ENCODE measurements at regions not wholly inside any gene's neighbourhood (a gene's known extent, or its start where the extent isn't known, plus 50 kb on each side); places are given as distances from the start of the nearest gene placed in this dataset.

- Histone ChIP-seq H3K4me3 (ENCODE audit: low read depth in 1 of 2, low read length in 2 of 2) (no peak overlapping the region), H3K27me3 (ENCODE audit: low read depth, low read length) (no peaks in the 10 kb centered on the region), H3K27ac (ENCODE audit: low read length) (no peak overlapping the region), H3K9me3 (ENCODE audit: control insufficient read depth in 1 of 2, low read length in 2 of 2) (peaks cover 6 to 19% of the 10 kb centered on the region in 2 donors), H3K36me3 (ENCODE audit: control insufficient read depth in 1 of 2, insufficient read depth in 2 of 2, low read length in 2 of 2) (no peaks in the 10 kb centered on the region), H3K4me1 (ENCODE audit: control insufficient read depth in 1 of 2, insufficient read depth in 2 of 2, low read length in 2 of 2) (no peaks in the 10 kb centered on the region)
Measured at GRCh38 chr5:145574889-145575573, 260.1 kb downstream of the PRELID2 start.

- Histone ChIP-seq H3K4me1 (ENCODE audit: control insufficient read depth in 1 of 2, insufficient read depth in 2 of 2, low read length in 2 of 2) (no peaks in the 10 kb centered on the region), H3K27ac (ENCODE audit: low read length) (no peak overlapping the region), H3K9me3 (ENCODE audit: control insufficient read depth in 1 of 2, low read length in 2 of 2) (peaks cover 0 to 3% of the 10 kb centered on the region in 2 donors), H3K27me3 (ENCODE audit: low read depth, low read length) (no peaks in the 10 kb centered on the region), H3K36me3 (ENCODE audit: control insufficient read depth in 1 of 2, insufficient read depth in 2 of 2, low read length in 2 of 2) (no peaks in the 10 kb centered on the region), H3K4me3 (ENCODE audit: low read depth in 1 of 2, low read length in 2 of 2) (no peak overlapping the region)
Measured at GRCh38 chr5:145568581-145568980, 266.6 kb downstream of the PRELID2 start.

- Histone ChIP-seq H3K36me3 (ENCODE audit: control insufficient read depth in 1 of 2, insufficient read depth in 2 of 2, low read length in 2 of 2) (no peaks in the 10 kb centered on the region), H3K4me3 (ENCODE audit: low read depth in 1 of 2, low read length in 2 of 2) (no peak overlapping the region), H3K27me3 (ENCODE audit: low read depth, low read length) (no peaks in the 10 kb centered on the region), H3K4me1 (ENCODE audit: control insufficient read depth in 1 of 2, insufficient read depth in 2 of 2, low read length in 2 of 2) (no peaks in the 10 kb centered on the region), H3K9me3 (ENCODE audit: control insufficient read depth in 1 of 2, low read length in 2 of 2) (no peaks in the 10 kb centered on the region), H3K27ac (ENCODE audit: low read length) (no peak overlapping the region)
Measured at GRCh38 chr5:145562931-145563330, 272.2 kb downstream of the PRELID2 start.

- no peaks in the 10 kb centered on the region for H3K27me3 ChIP-seq (ENCODE audit: low read depth, low read length)
- no peak overlapping the region for H3K4me3 ChIP-seq (ENCODE audit: low read depth in 1 of 2, low read length in 2 of 2)
- no peaks in the 10 kb centered on the region for H3K4me1 ChIP-seq (ENCODE audit: control insufficient read depth in 1 of 2, insufficient read depth in 2 of 2, low read length in 2 of 2)
- H3K36me3 ChIP-seq (ENCODE audit: control insufficient read depth in 1 of 2, insufficient read depth in 2 of 2, low read length in 2 of 2), result no peaks in the 10 kb centered on the region
- H3K9me3 ChIP-seq (ENCODE audit: control insufficient read depth in 1 of 2, low read length in 2 of 2), result no peaks in the 10 kb centered on the region
- no peak overlapping the region for H3K27ac ChIP-seq (ENCODE audit: low read length)
Measured at GRCh38 chr5:145558288-145558687, 276.9 kb downstream of the PRELID2 start.

- H3K27me3 ChIP-seq (ENCODE audit: low read depth, low read length), result no peaks in the 10 kb centered on the region
- no peak overlapping the region for H3K27ac ChIP-seq (ENCODE audit: low read length)
- H3K36me3 ChIP-seq (ENCODE audit: control insufficient read depth in 1 of 2, insufficient read depth in 2 of 2, low read length in 2 of 2), result no peaks in the 10 kb centered on the region
- H3K9me3 ChIP-seq (ENCODE audit: control insufficient read depth in 1 of 2, low read length in 2 of 2), result no peaks in the 10 kb centered on the region
- H3K4me3 ChIP-seq (ENCODE audit: low read depth in 1 of 2, low read length in 2 of 2), result no peak overlapping the region
- H3K4me1 ChIP-seq (ENCODE audit: control insufficient read depth in 1 of 2, insufficient read depth in 2 of 2, low read length in 2 of 2), result no peaks in the 10 kb centered on the region
Measured at GRCh38 chr5:145557345-145557744, 277.8 kb downstream of the PRELID2 start.

GRCh38 chr5:145554399-145554798 is 280.7 kb downstream of the PRELID2 start:
- H3K27ac ChIP-seq (ENCODE audit: low read length), result no peak overlapping the region
- no peaks in the 10 kb centered on the region for H3K9me3 ChIP-seq (ENCODE audit: control insufficient read depth in 1 of 2, low read length in 2 of 2)
- H3K4me1 ChIP-seq (ENCODE audit: control insufficient read depth in 1 of 2, insufficient read depth in 2 of 2, low read length in 2 of 2), result no peaks in the 10 kb centered on the region
- H3K27me3 ChIP-seq (ENCODE audit: low read depth, low read length), result no peaks in the 10 kb centered on the region
- no peak overlapping the region for H3K4me3 ChIP-seq (ENCODE audit: low read depth in 1 of 2, low read length in 2 of 2)
- H3K36me3 ChIP-seq (ENCODE audit: control insufficient read depth in 1 of 2, insufficient read depth in 2 of 2, low read length in 2 of 2), result no peaks in the 10 kb centered on the region

- Histone ChIP-seq H3K4me3 (ENCODE audit: low read depth in 1 of 2, low read length in 2 of 2) (no peak overlapping the region), H3K4me1 (ENCODE audit: control insufficient read depth in 1 of 2, insufficient read depth in 2 of 2, low read length in 2 of 2) (no peaks in the 10 kb centered on the region), H3K9me3 (ENCODE audit: control insufficient read depth in 1 of 2, low read length in 2 of 2) (no peaks in the 10 kb centered on the region), H3K27ac (ENCODE audit: low read length) (no peak overlapping the region), H3K36me3 (ENCODE audit: control insufficient read depth in 1 of 2, insufficient read depth in 2 of 2, low read length in 2 of 2) (no peaks in the 10 kb centered on the region), H3K27me3 (ENCODE audit: low read depth, low read length) (no peaks in the 10 kb centered on the region)
Measured at GRCh38 chr5:145553177-145553576, 282.0 kb downstream of the PRELID2 start.

GRCh38 chr5:145551714-145552113 is 283.4 kb downstream of the PRELID2 start:
- H3K4me1 ChIP-seq (ENCODE audit: control insufficient read depth in 1 of 2, insufficient read depth in 2 of 2, low read length in 2 of 2), result no peaks in the 10 kb centered on the region
- no peak overlapping the region for H3K27ac ChIP-seq (ENCODE audit: low read length)
- no peaks in the 10 kb centered on the region for H3K36me3 ChIP-seq (ENCODE audit: control insufficient read depth in 1 of 2, insufficient read depth in 2 of 2, low read length in 2 of 2)
- H3K4me3 ChIP-seq (ENCODE audit: low read depth in 1 of 2, low read length in 2 of 2), result no peak overlapping the region
- H3K9me3 ChIP-seq (ENCODE audit: control insufficient read depth in 1 of 2, low read length in 2 of 2), result no peaks in the 10 kb centered on the region
- H3K27me3 ChIP-seq (ENCODE audit: low read depth, low read length), result no peaks in the 10 kb centered on the region

- Histone ChIP-seq H3K9me3 (ENCODE audit: control insufficient read depth in 1 of 2, low read length in 2 of 2) (no peaks in the 10 kb centered on the region), H3K4me3 (ENCODE audit: low read depth in 1 of 2, low read length in 2 of 2) (no peak overlapping the region), H3K27ac (ENCODE audit: low read length) (no peak overlapping the region), H3K27me3 (ENCODE audit: low read depth, low read length) (no peaks in the 10 kb centered on the region), H3K4me1 (ENCODE audit: control insufficient read depth in 1 of 2, insufficient read depth in 2 of 2, low read length in 2 of 2) (no peaks in the 10 kb centered on the region), H3K36me3 (ENCODE audit: control insufficient read depth in 1 of 2, insufficient read depth in 2 of 2, low read length in 2 of 2) (no peaks in the 10 kb centered on the region)
Measured at GRCh38 chr5:145548097-145548496, 287.0 kb downstream of the PRELID2 start.

- no peaks in the 10 kb centered on the region for H3K4me1 ChIP-seq (ENCODE audit: control insufficient read depth in 1 of 2, insufficient read depth in 2 of 2, low read length in 2 of 2)
- H3K27ac ChIP-seq (ENCODE audit: low read length), result peak overlapping the region; percentile 2
- no peaks in the 10 kb centered on the region for H3K27me3 ChIP-seq (ENCODE audit: low read depth, low read length)
- no peak overlapping the region for H3K4me3 ChIP-seq (ENCODE audit: low read depth in 1 of 2, low read length in 2 of 2)
- no peaks in the 10 kb centered on the region for H3K9me3 ChIP-seq (ENCODE audit: control insufficient read depth in 1 of 2, low read length in 2 of 2)
- no peaks in the 10 kb centered on the region for H3K36me3 ChIP-seq (ENCODE audit: control insufficient read depth in 1 of 2, insufficient read depth in 2 of 2, low read length in 2 of 2)
Measured at GRCh38 chr5:145544401-145544800, 290.7 kb downstream of the PRELID2 start.

GRCh38 chr5:145543968-145544367 is 291.2 kb downstream of the PRELID2 start:
- Histone ChIP-seq H3K4me1 (ENCODE audit: control insufficient read depth in 1 of 2, insufficient read depth in 2 of 2, low read length in 2 of 2) (no peaks in the 10 kb centered on the region), H3K27me3 (ENCODE audit: low read depth, low read length) (no peaks in the 10 kb centered on the region), H3K4me3 (ENCODE audit: low read depth in 1 of 2, low read length in 2 of 2) (no peak overlapping the region), H3K36me3 (ENCODE audit: control insufficient read depth in 1 of 2, insufficient read depth in 2 of 2, low read length in 2 of 2) (no peaks in the 10 kb centered on the region), H3K27ac (ENCODE audit: low read length) (no peak overlapping the region), H3K9me3 (ENCODE audit: control insufficient read depth in 1 of 2, low read length in 2 of 2) (no peaks in the 10 kb centered on the region)

GRCh38 chr5:145540375-145540774 is 294.8 kb downstream of the PRELID2 start:
- peaks cover 0 to 5% of the 10 kb centered on the region in 2 donors for H3K9me3 ChIP-seq (ENCODE audit: control insufficient read depth in 1 of 2, low read length in 2 of 2)
- no peaks in the 10 kb centered on the region for H3K4me1 ChIP-seq (ENCODE audit: control insufficient read depth in 1 of 2, insufficient read depth in 2 of 2, low read length in 2 of 2)
- no peaks in the 10 kb centered on the region for H3K27me3 ChIP-seq (ENCODE audit: low read depth, low read length)
- no peaks in the 10 kb centered on the region for H3K36me3 ChIP-seq (ENCODE audit: control insufficient read depth in 1 of 2, insufficient read depth in 2 of 2, low read length in 2 of 2)
- no peak overlapping the region for H3K4me3 ChIP-seq (ENCODE audit: low read depth in 1 of 2, low read length in 2 of 2)
- H3K27ac ChIP-seq (ENCODE audit: low read length), result no peak overlapping the region

Data from muscle layer of duodenum (tissue), 2 donors.